A549 (cell line): ENCODE measurements at regions not wholly inside any gene's neighbourhood (a gene's known extent, or its start where the extent isn't known, plus 50 kb on each side); places are given as distances from the start of the nearest gene placed in this dataset.

Experiments used
- ATAC-seq, 2 experiments: fragments of 200-7000 bp in 1 of 2; fragments of >200 bp in 1 of 2; cut with Nextera tagmentation in 1 of 2; cut with Tn5 transposase in 1 of 2; 3 replicates each; pipeline versions ENCODE4 v1.8.0 to v1.9.1; 2018 to 2020; ENCODE audit warnings: mild to moderate bottlenecking in 1 of 2, moderate library complexity in 1 of 2
- CTCF ChIA-PET: fragments of 300-600 bp; sonication (Branson Sonifier 250); formaldehyde crosslinking; extraction: SDS; loops from one replicate; lab custom pipeline; 2021; ENCODE audit warnings: antibody characterized with exemption, inconsistent platforms; lab: Yijun Ruan, JAX
- POLR2A ChIA-PET: fragments of 350-600 bp; formaldehyde crosslinking; extraction: SDS; loops from one replicate; lab custom pipeline; 2021; ENCODE audit warnings: antibody characterized with exemption, inconsistent platforms; lab: Yijun Ruan, JAX
- DNase-seq, 2 experiments: peaks; one replicate each; pipeline versions ENCODE4 v3.0.0 to v3.0.0-alpha.2; 2011 to 2016; ENCODE audit warnings: low read depth in 1 of 2, low spot score in 1 of 2
- FAIRE-seq: peaks from 2 replicates; lab custom pipeline; 2011; peaks lifted over from hg19 to GRCh38; lab: Jason Lieb, UNC
- H3K27ac ChIP-seq, 2 experiments: fragments of >200 bp; sonication (Bioruptor Twin); formaldehyde crosslinking; 3 replicates each; pipeline ENCODE4 v1.5.1; 2016 to 2017
- H3K4me1 ChIP-seq: fragments of >200 bp; sonication (Bioruptor Twin); formaldehyde crosslinking; 3 replicates; pipeline ENCODE4 v1.6.1; 2016
- H3K4me2 ChIP-seq: fragments of >200 bp; sonication (Bioruptor Twin); formaldehyde crosslinking; 3 replicates; pipeline ENCODE4 v1.6.1; 2016
- H3K4me3 ChIP-seq: fragments of >200 bp; sonication (Bioruptor Twin); formaldehyde crosslinking; 3 replicates; pipeline ENCODE4 v1.5.1; 2016
- H3K9me3 ChIP-seq: fragments of >200 bp; sonication (Bioruptor Twin); formaldehyde crosslinking; 3 replicates; pipeline ENCODE4 v1.6.1; 2016
- CHD2 ChIP-seq: fragments of 150-350 bp; IDR thresholded peaks from 2 replicates; pipeline ENCODE4 v1.6.1; 2014; ENCODE audit warnings: low read length; ENCODE audit not compliant: partially characterized antibody
- CHD4 ChIP-seq: fragments of 200-600 bp; sonication (generic); IDR thresholded peaks from 2 replicates; pipeline ENCODE4 v1.6.1; 2016; ENCODE audit warnings: antibody characterized with exemption, mild to moderate bottlenecking, borderline replicate concordance
- EHMT2 ChIP-seq: fragments of 200-600 bp; sonication (generic); IDR thresholded peaks from 2 replicates; pipeline ENCODE4 v1.6.1; 2016; ENCODE audit warnings: antibody characterized with exemption, low read depth, mild to moderate bottlenecking, moderate library complexity
- EP300 ChIP-seq, 2 experiments: fragments of >200 bp; sonication (Bioruptor Twin); formaldehyde crosslinking; IDR thresholded peaks; 2 replicates in 1 of 2; 3 replicates in 1 of 2; pipeline ENCODE4 v1.6.1; 2016 to 2017
- GATA3 ChIP-seq: IDR thresholded peaks from 2 replicates; pipeline ENCODE4 v1.6.1; 2012; ENCODE audit warnings: borderline replicate concordance
- HES2 ChIP-seq: fragments of >200 bp; sonication (Bioruptor Twin); formaldehyde crosslinking; IDR thresholded peaks from 2 replicates; pipeline ENCODE4 v1.6.1; 2016
- HMGXB4 ChIP-seq: fragments of 250-450 bp; sonication (Bioruptor Pico); IDR thresholded peaks from 2 replicates; pipeline ENCODE4 v1.5.0; 2021; ENCODE audit warnings: mild to moderate bottlenecking, moderate library complexity, borderline replicate concordance
- JUNB ChIP-seq: fragments of >200 bp; sonication (Bioruptor Twin); formaldehyde crosslinking; IDR thresholded peaks from 2 replicates; pipeline ENCODE4 v1.6.1; 2016
- KDM1A ChIP-seq: fragments of 200-600 bp; sonication (generic); IDR thresholded peaks from 2 replicates; pipeline ENCODE4 v1.6.1; 2016; ENCODE audit warnings: low read depth, mild to moderate bottlenecking
- KDM5A ChIP-seq: fragments of 200-600 bp; sonication (generic); IDR thresholded peaks from 2 replicates; pipeline ENCODE4 v1.6.1; 2016; ENCODE audit warnings: antibody characterized with exemption, mild to moderate bottlenecking
- MYC ChIP-seq: IDR thresholded peaks from 2 replicates; pipeline ENCODE4 v1.6.1; 2012; ENCODE audit warnings: mild to moderate bottlenecking, inconsistent platforms, low read length, improper control_type of control experiment, borderline replicate concordance
- NFE2L2 ChIP-seq: fragments of 150-350 bp; conservative IDR thresholded peaks from 2 replicates; pipeline ENCODE4 v1.6.1; 2014; ENCODE audit warnings: low read length
- NR3C1 ChIP-seq: fragments of >200 bp; sonication (Bioruptor Twin); formaldehyde crosslinking; IDR thresholded peaks from 3 replicates; pipeline ENCODE4 v1.6.1; 2017
- PBX3 ChIP-seq: IDR thresholded peaks from 2 replicates; pipeline ENCODE4 v1.6.1; 2012
- POLR2AphosphoS2 ChIP-seq: conservative IDR thresholded peaks from 2 replicates; pipeline ENCODE4 v1.6.1; 2012; ENCODE audit warnings: low read length, improper control_type of control experiment, inconsistent platforms
- RAD21 ChIP-seq, 2 experiments: fragments of >200 bp in 1 of 2; sonication (Bioruptor Twin) in 1 of 2; formaldehyde crosslinking in 1 of 2; IDR thresholded peaks in 1 of 2; conservative IDR thresholded peaks in 1 of 2; 2 replicates in 1 of 2; 3 replicates in 1 of 2; pipeline ENCODE4 v1.6.1; 2012 to 2018; ENCODE audit warnings: inconsistent platforms in 1 of 2
- RARB ChIP-seq: fragments of 250-450 bp; sonication (Bioruptor Pico); IDR thresholded peaks from 2 replicates; pipeline ENCODE4 v1.8.0; 2021; ENCODE audit warnings: mild to moderate bottlenecking, moderate library complexity
- REST ChIP-seq: fragments of 200-600 bp; sonication (generic); IDR thresholded peaks from 2 replicates; pipeline ENCODE4 v1.6.1; 2016; ENCODE audit warnings: antibody characterized with exemption, mild to moderate bottlenecking, moderate library complexity
- RNF2 ChIP-seq: fragments of 200-600 bp; sonication (generic); IDR thresholded peaks from 2 replicates; pipeline ENCODE4 v1.6.1; 2016; ENCODE audit warnings: low read depth, mild to moderate bottlenecking, antibody characterized with exemption, moderate library complexity, borderline replicate concordance
- SREBF2 ChIP-seq: fragments of 450-650 bp; IDR thresholded peaks from 2 replicates; pipeline ENCODE4 v1.6.1; 2014; ENCODE audit warnings: mild to moderate bottlenecking, moderate library complexity
- TP53 ChIP-seq: fragments of 250-450 bp; sonication (Bioruptor Pico); IDR thresholded peaks from 2 replicates; pipeline ENCODE4 v1.5.0; 2021; ENCODE audit warnings: mild to moderate bottlenecking, moderate library complexity
- ZFP36 ChIP-seq: fragments of 450-650 bp; IDR thresholded peaks from 2 replicates; pipeline ENCODE4 v1.6.1; 2014; ENCODE audit warnings: borderline replicate concordance; ENCODE audit not compliant: partially characterized antibody
- WGBS: methylation state at CpG from one replicate; pipeline ENCODE4 v1.1.6; 2017; ENCODE audit errors: missing lambda C conversion rate; 5-methylcytosine and 5-hydroxymethylcytosine counted together
- TF ChIP-seq, protein P1 (sequence below): IDR thresholded peaks from 2 replicates; pipeline ENCODE4 v1.6.1; 2012
- TF ChIP-seq, protein P2 (sequence below): fragments of 250-450 bp; sonication (Bioruptor Pico); IDR thresholded peaks from 2 replicates; pipeline ENCODE4 v1.5.0; 2020; ENCODE audit warnings: low read depth, mild to moderate bottlenecking, moderate library complexity
- TF ChIP-seq, protein P3 (sequence below): IDR thresholded peaks from 2 replicates; pipeline ENCODE4 v1.6.1; 2012; ENCODE audit warnings: low read depth, borderline replicate concordance
- TF ChIP-seq, protein P4 (sequence below): fragments of 150-350 bp; IDR thresholded peaks from 2 replicates; pipeline ENCODE4 v1.6.1; 2014; ENCODE audit warnings: low read depth, mild to moderate bottlenecking, low read length

DNA sequence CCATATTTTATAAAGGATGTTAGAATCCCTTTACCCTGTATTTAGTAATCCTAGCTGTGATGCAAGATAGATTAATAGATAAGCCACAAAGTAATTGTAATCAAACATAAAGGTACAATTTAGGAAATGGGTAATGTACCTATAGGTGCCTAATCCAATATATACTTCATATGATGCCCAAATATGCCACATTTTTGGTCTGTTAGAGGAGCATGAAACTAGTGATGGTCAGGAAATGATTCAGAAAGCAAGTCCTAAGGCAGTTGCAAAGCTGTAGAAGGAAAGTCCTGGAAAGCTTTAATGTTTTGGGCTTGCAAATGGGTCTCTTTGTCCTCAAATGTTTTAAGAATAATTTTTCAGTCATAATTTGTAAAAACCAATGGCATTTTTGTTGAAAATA lies 76.6 kb upstream of the PTPRK start:
- POLR2A ChIA-PET, result no interaction called here
- FAIRE-seq (no peak), DNase-seq (no peak), ATAC-seq (no peak)
- Histone ChIP-seq H3K4me2 (no peak overlapping the region), H3K4me3 (no peak overlapping the region), H3K9me3 (no peaks in the 10 kb centered on the region), H3K27ac (no peak overlapping the region), H3K4me1 (peaks cover 3% of the 10 kb centered on the region; the same call in 1 of the 3 replicates)
- TF ChIP-seq RARB (no peak), HES2 (no peak), JUNB (no peak), KDM5A (no peak), HMGXB4 (CRISPR knock-in tag) (no peak)
- CTCF ChIA-PET, result no interaction called here

- no peak for DNase-seq
- Histone ChIP-seq H3K9me3 (no peaks in the 10 kb centered on the region; the same call in 2 of the 3 replicates), H3K4me1 (peaks cover 3% of the 10 kb centered on the region; the same call in 1 of the 3 replicates), H3K27ac (no peak overlapping the region), H3K4me2 (no peak overlapping the region), H3K4me3 (no peak overlapping the region)
- FAIRE-seq, result no peak
- ChIA-PET CTCF (interaction anchor here (0.7 kb wide), 1 partner anchor 11 kb away, joined by 3 read pairs; no protein-coding TSS in a partner anchor), POLR2A (no interaction called here)
- WGBS, result 79% methylated on average over 1 of the region's 1 CpG
- ATAC-seq, result no peak
- TF ChIP-seq, protein P1, sequence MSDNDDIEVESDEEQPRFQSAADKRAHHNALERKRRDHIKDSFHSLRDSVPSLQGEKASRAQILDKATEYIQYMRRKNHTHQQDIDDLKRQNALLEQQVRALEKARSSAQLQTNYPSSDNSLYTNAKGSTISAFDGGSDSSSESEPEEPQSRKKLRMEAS, result no peak
- TF ChIP-seq RAD21 (conservative IDR thresholded peaks at IDR 0.05 in 1 of 2, IDR thresholded peaks at IDR 0.05 in 1 of 2), result no peak
- TF ChIP-seq PBX3, result no peak
- TF ChIP-seq, protein P2, sequence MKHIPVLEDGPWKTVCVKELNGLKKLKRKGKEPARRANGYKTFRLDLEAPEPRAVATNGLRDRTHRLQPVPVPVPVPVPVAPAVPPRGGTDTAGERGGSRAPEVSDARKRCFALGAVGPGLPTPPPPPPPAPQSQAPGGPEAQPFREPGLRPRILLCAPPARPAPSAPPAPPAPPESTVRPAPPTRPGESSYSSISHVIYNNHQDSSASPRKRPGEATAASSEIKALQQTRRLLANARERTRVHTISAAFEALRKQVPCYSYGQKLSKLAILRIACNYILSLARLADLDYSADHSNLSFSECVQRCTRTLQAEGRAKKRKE (CRISPR knock-in tag), result no peak
- no peak for TF ChIP-seq RARB
- TF ChIP-seq, protein P3, sequence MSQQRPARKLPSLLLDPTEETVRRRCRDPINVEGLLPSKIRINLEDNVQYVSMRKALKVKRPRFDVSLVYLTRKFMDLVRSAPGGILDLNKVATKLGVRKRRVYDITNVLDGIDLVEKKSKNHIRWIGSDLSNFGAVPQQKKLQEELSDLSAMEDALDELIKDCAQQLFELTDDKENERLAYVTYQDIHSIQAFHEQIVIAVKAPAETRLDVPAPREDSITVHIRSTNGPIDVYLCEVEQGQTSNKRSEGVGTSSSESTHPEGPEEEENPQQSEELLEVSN, result no peak
- TF ChIP-seq CHD2, result no peak
- TF ChIP-seq ZFP36, result no peak
- TF ChIP-seq RNF2, result no peak
- TF ChIP-seq SREBF2, result no peak
- no peak for TF ChIP-seq EHMT2
- no peak for TF ChIP-seq MYC
- no peak for TF ChIP-seq CHD4
Observed at GRCh38 chr6:128595544-128595943, 75.1 kb upstream of the PTPRK start.

GRCh38 chr6:128586095-128586494 lies 65.7 kb upstream of the PTPRK start:
- CTCF ChIA-PET, result no interaction called here
- DNase-seq (no peak), FAIRE-seq (no peak)
- TF ChIP-seq NR3C1 (no peak), CHD2 (no peak), REST (no peak), KDM1A (no peak), GATA3 (no peak), POLR2AphosphoS2 (no peak), NFE2L2 (no peak), EP300 (IDR thresholded peaks at IDR 0.05) (no peak), TP53 (no peak)
- TF ChIP-seq, protein P4, sequence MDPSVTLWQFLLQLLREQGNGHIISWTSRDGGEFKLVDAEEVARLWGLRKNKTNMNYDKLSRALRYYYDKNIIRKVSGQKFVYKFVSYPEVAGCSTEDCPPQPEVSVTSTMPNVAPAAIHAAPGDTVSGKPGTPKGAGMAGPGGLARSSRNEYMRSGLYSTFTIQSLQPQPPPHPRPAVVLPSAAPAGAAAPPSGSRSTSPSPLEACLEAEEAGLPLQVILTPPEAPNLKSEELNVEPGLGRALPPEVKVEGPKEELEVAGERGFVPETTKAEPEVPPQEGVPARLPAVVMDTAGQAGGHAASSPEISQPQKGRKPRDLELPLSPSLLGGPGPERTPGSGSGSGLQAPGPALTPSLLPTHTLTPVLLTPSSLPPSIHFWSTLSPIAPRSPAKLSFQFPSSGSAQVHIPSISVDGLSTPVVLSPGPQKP, result no peak

More at GRCh38 chr6:128586095-128586494, 65.7 kb upstream of the PTPRK start:
- H3K4me2 ChIP-seq, result no peak overlapping the region
- ATAC-seq, result no peak
- POLR2A ChIA-PET, result no interaction called here
- no peaks in the 10 kb centered on the region for H3K9me3 ChIP-seq
- no CpG with 5 or more reads among the region's 1 CpG for WGBS
- H3K4me3 ChIP-seq, result no peak overlapping the region
- H3K4me1 ChIP-seq, result no peaks in the 10 kb centered on the region
- no peak overlapping the region for H3K27ac ChIP-seq
